HG02973 (cell line): ENCODE measurements at regions not wholly inside any gene's neighbourhood (a gene's known extent, or its start where the extent isn't known, plus 50 kb on each side); places are given as distances from the start of the nearest gene placed in this dataset.

Experiments
- ATAC-seq: cut with Tn5 transposase; IDR thresholded peaks from one replicate; pipeline ENCODE4 v1.9.1; 2021; ENCODE audit warnings: moderate library complexity; ENCODE audit not compliant: unreplicated experiment

GRCh38 chr9:79798450-79798849 lies 226.7 kb downstream of the TLE4 start:
- no peak for ATAC-seq

GRCh38 chr9:79796411-79796810 lies 224.6 kb downstream of the TLE4 start:
- no peak for ATAC-seq

GRCh38 chr9:79788662-79789061 lies 216.9 kb downstream of the TLE4 start:
- no peak for ATAC-seq

- no peak for ATAC-seq
These were observed 209.5 kb downstream of the TLE4 start for GRCh38 chr9:79781263-79781662.

GRCh38 chr9:79780559-79780958 lies 208.8 kb downstream of the TLE4 start:
- no peak for ATAC-seq

GRCh38 chr9:79779901-79780300 lies 208.1 kb downstream of the TLE4 start:
- ATAC-seq = no peak

- ATAC-seq = no peak
These were observed 206.8 kb downstream of the TLE4 start for GRCh38 chr9:79778581-79778980.

- no peak for ATAC-seq
These were observed 204.8 kb downstream of the TLE4 start for GRCh38 chr9:79776581-79776980.
